CD4-positive, alpha-beta memory T cell (primary cell): ENCODE measurements at regions not wholly inside any gene's neighbourhood (a gene's known extent, or its start where the extent isn't known, plus 50 kb on each side); places are given as distances from the start of the nearest gene placed in this dataset.
A peak's percentile ranks its signal among the peaks of the same experiment; 100 is the strongest.
"Not testable (repeated sequence)": the region's sequence is repeated elsewhere in the genome, so short reads cannot be mapped to it uniquely, and the experiment has no call there.

Source experiments
- CTCF ChIA-PET: fragments of 350-600 bp; sonication (Branson Sonifier 250); formaldehyde crosslinking; loops from one replicate; lab custom pipeline; 2021; ENCODE audit warnings: inconsistent platforms; ENCODE audit not compliant: partially characterized antibody; lab: Charles Lee
- POLR2A ChIA-PET: fragments of 350-600 bp; sonication (Branson Sonifier 250); formaldehyde crosslinking; loops from one replicate; lab custom pipeline; 2021; ENCODE audit not compliant: partially characterized antibody; lab: Charles Lee
- DNase-seq, 5 donors: peaks; one replicate each; pipeline versions ENCODE4 v3.0.0 to v3.0.0-alpha.2; 2020 to 2022; ENCODE audit warnings: mixed read lengths in 1 of 5
- H3K27ac ChIP-seq: one replicate; pipeline ENCODE4 v1.7.0; 2013; ENCODE audit warnings: low read depth, low read length
- H3K27me3 ChIP-seq: 2 replicates; pipeline ENCODE4 v1.7.0; 2013; ENCODE audit warnings: mild to moderate bottlenecking, low read length, moderate library complexity; ENCODE audit not compliant: insufficient read depth
- H3K36me3 ChIP-seq: 2 replicates; pipeline ENCODE4 v1.7.0; 2013; ENCODE audit warnings: mild to moderate bottlenecking, low read length, moderate library complexity; ENCODE audit not compliant: insufficient read depth
- H3K4me1 ChIP-seq: 2 replicates; pipeline ENCODE4 v1.7.0; 2013; ENCODE audit warnings: mild to moderate bottlenecking, low read length, moderate library complexity; ENCODE audit not compliant: insufficient read depth
- H3K4me3 ChIP-seq, 2 donors: one replicate each; pipeline ENCODE4 v1.7.0; 2013; ENCODE audit warnings: low read length in 2 of 2, mild to moderate bottlenecking in 1 of 2
- H3K9me3 ChIP-seq, 2 donors: one replicate each; pipeline ENCODE4 v1.7.0; 2013; ENCODE audit warnings: low read length in 2 of 2, control low read depth in 1 of 2; ENCODE audit not compliant: control insufficient read depth in 1 of 2
- H3K27ac Mint-ChIP-seq, 7 donors: one replicate each; pipeline ENCODE4 v1.8.0; 2020 to 2021; ENCODE audit warnings: mixed read lengths in 7 of 7, mild to moderate bottlenecking in 6 of 7, inconsistent platforms in 3 of 7, moderate library complexity in 3 of 7
- H3K27me3 Mint-ChIP-seq, 2 donors: one replicate each; pipeline ENCODE4 v1.8.0; 2020 to 2021; ENCODE audit warnings: mixed read lengths in 2 of 2
- H3K36me3 Mint-ChIP-seq, 2 donors: one replicate each; pipeline ENCODE4 v1.8.0; 2020 to 2021; ENCODE audit warnings: mixed read lengths in 2 of 2, inconsistent platforms in 1 of 2, mild to moderate bottlenecking in 1 of 2
- H3K4me1 Mint-ChIP-seq, 4 donors: one replicate each; pipeline ENCODE4 v1.8.0; 2020 to 2021; ENCODE audit warnings: mixed read lengths in 4 of 4, mild to moderate bottlenecking in 1 of 4
- H3K4me3 Mint-ChIP-seq, 8 donors: one replicate each; pipeline ENCODE4 v1.8.0; 2020 to 2021; ENCODE audit warnings: mixed read lengths in 8 of 8, mild to moderate bottlenecking in 7 of 8, moderate library complexity in 6 of 8, inconsistent platforms in 3 of 8
- H3K9me3 Mint-ChIP-seq, 8 donors: one replicate each; pipeline ENCODE4 v1.8.0; 2020 to 2021; ENCODE audit warnings: mixed read lengths in 8 of 8, mild to moderate bottlenecking in 5 of 8, inconsistent platforms in 3 of 8, moderate library complexity in 1 of 8
- intact Hi-C: fragments of 100-400 bp; cut with micrococcal nuclease; formaldehyde crosslinking; loops from one replicate; pipeline ENCODE4 v1.15.1; 2023

DNA sequence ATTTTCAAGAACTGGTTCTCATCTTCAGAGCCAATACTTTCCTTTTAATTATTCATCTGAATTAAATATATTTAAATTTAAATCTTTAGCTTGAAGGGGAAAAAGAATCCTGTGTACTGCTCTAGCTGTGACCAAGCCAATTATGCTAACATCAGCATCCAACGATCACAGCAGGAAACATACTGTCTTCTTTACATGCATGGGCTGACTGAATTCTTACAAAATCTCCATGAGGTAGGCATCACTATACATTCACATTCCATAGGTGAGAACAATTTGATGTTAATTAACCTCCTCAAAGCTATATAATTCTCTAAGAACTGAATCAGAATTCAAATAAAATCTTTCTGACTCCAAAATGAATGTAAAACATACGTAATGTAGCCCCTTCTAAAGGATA, 118.8 kb upstream of the MAP2 start:
- Mint-ChIP-seq H3K27ac (no peak overlapping the region), H3K27me3 (no peaks in the 10 kb centered on the region), H3K4me1 (no peaks in the 10 kb centered on the region), H3K36me3 (no peaks in the 10 kb centered on the region), H3K4me3 (no peak overlapping the region), H3K9me3 (peaks cover 0 to 7% (median 4%) of the 10 kb centered on the region in 8 donors)
- no peaks in the 10 kb centered on the region for H3K4me1 ChIP-seq
- no peak for DNase-seq
- CTCF ChIA-PET: no interaction called here
- POLR2A ChIA-PET: no interaction called here
- H3K27ac ChIP-seq: no peak overlapping the region
- no peak overlapping the region for H3K4me3 ChIP-seq
- H3K27me3 ChIP-seq: no peaks in the 10 kb centered on the region
- no peaks in the 10 kb centered on the region for H3K36me3 ChIP-seq
- no peaks in the 10 kb centered on the region for H3K9me3 ChIP-seq
- intact Hi-C loops: no loop called here

DNA sequence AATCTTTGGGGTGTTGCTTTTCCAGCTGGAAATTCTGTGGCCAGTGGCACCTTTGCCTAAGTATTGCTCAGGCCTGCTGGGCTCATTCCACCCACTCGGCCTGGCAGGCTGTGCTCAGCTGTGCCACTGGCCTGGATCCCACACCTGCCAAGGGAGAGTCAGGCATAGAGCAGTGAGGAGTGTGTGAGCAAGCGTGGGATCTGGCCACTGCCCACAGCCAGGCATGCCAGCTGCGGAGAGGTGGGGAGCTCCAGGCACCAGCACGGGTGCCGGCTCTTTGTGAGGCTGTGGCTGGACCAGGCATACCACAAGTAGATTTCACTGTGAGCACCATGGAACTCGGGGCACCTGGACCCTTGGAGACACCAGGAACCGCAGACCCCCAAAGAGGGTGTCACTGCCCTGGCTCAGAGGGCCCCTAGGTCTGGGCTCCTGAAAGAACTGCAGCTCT, 118.1 kb upstream of the MAP2 start:
- Mint-ChIP-seq H3K27ac (no peak overlapping the region), H3K9me3 (peaks cover 0 to 7% (median 4%) of the 10 kb centered on the region in 8 donors), H3K36me3 (no peaks in the 10 kb centered on the region), H3K4me3 (no peak overlapping the region), H3K27me3 (no peaks in the 10 kb centered on the region), H3K4me1 (no peaks in the 10 kb centered on the region)
- DNase-seq: no peak
- H3K9me3 ChIP-seq: no peaks in the 10 kb centered on the region
- no peaks in the 10 kb centered on the region for H3K27me3 ChIP-seq
- ChIA-PET POLR2A (no interaction called here), CTCF (no interaction called here)
- no peaks in the 10 kb centered on the region for H3K4me1 ChIP-seq
- intact Hi-C loops: no loop called here
- no peak overlapping the region for H3K27ac ChIP-seq
- H3K4me3 ChIP-seq: no peak overlapping the region
- H3K36me3 ChIP-seq: no peaks in the 10 kb centered on the region

DNA sequence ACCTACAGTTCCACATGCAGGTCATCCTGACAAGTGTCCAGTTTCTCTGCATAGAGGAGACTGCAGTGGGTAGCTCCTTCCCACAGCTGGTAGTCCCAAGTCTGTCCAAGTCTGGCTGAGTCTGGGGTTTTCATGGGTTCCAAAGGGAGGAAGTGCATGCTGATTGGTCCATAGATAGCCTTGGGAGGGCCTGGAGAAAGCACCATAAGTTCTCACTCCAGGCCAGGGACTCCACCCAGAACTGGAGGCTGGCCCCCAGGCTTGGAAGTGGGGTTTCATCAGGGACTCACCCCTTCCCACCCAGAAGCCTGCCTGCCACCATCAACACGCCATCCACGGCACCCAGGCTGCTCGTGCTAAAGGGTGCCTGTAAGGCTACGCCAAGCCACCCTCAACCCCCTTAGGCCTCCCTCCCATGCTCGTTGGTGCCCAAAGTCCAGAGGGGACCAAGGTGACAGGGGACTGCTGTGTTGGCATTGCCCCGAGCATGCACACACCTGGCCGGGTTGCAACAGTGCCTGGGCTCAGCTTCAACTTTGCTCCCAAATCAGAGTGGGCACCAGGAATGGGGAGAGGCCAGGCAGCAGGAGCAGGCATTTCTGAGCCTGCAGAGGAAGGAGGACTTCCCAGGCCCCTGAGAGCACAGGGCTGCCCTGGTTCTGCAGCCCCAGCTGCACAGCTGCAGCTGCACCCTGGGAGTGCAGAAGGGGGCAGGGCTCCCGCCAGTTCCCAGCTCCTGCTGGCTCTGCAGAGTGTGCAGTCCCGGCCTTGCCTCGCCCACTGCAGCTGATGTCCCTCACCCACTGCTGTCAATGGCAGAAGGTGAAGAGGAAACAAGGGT, 116.5 kb upstream of the MAP2 start:
- Histone ChIP-seq H3K36me3 (no peaks in the 10 kb centered on the region), H3K27me3 (no peaks in the 10 kb centered on the region), H3K4me1 (no peaks in the 10 kb centered on the region), H3K27ac (no peak overlapping the region), H3K9me3 (no peaks in the 10 kb centered on the region), H3K4me3 (no peak overlapping the region)
- Mint-ChIP-seq H3K4me3 (peak overlapping the region in 1 of 8 donors; percentile 3), H3K9me3 (peaks cover 0 to 7% (median 3%) of the 10 kb centered on the region in 8 donors), H3K4me1 (no peaks in the 10 kb centered on the region), H3K36me3 (no peaks in the 10 kb centered on the region), H3K27ac (no peak overlapping the region), H3K27me3 (no peaks in the 10 kb centered on the region)
- intact Hi-C loops: no loop called here
- ChIA-PET CTCF (no interaction called here), POLR2A (no interaction called here)
- DNase-seq: no peak

DNA sequence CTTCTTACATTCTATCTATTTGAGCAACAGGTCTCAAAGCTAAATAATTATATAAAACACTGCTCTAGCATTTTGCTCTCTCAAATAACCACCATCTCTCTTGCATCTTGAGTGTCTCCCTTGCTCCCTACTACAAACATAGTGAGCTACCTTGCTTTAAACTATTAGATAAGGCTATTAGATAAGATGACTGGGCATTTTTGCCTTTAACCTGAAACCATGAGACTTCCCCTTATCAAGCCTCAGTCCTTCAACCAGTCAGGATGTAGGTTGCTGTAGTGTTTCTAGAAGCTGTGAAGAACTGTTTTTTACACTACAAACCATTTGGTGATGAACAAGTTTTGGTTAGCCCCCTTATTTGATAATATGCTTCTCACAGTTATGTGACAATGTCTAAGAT, 115.4 kb upstream of the MAP2 start:
- H3K4me1 ChIP-seq: no peaks in the 10 kb centered on the region
- CTCF ChIA-PET: no interaction called here
- H3K9me3 ChIP-seq: no peaks in the 10 kb centered on the region
- no peak overlapping the region for H3K4me3 Mint-ChIP-seq
- no peak overlapping the region for H3K4me3 ChIP-seq
- POLR2A ChIA-PET: no interaction called here
- H3K27ac ChIP-seq: no peak overlapping the region
- H3K27ac Mint-ChIP-seq: peak overlapping the region in 1 of 7 donors; percentile 19
- H3K27me3 ChIP-seq: no peaks in the 10 kb centered on the region
- no peak for DNase-seq
- H3K4me1 Mint-ChIP-seq: no peaks in the 10 kb centered on the region
- peaks cover 0 to 7% (median 2%) of the 10 kb centered on the region in 8 donors for H3K9me3 Mint-ChIP-seq
- no peaks in the 10 kb centered on the region for H3K36me3 ChIP-seq
- intact Hi-C loops: no loop called here
- no peaks in the 10 kb centered on the region for H3K27me3 Mint-ChIP-seq
- H3K36me3 Mint-ChIP-seq: no peaks in the 10 kb centered on the region

DNA sequence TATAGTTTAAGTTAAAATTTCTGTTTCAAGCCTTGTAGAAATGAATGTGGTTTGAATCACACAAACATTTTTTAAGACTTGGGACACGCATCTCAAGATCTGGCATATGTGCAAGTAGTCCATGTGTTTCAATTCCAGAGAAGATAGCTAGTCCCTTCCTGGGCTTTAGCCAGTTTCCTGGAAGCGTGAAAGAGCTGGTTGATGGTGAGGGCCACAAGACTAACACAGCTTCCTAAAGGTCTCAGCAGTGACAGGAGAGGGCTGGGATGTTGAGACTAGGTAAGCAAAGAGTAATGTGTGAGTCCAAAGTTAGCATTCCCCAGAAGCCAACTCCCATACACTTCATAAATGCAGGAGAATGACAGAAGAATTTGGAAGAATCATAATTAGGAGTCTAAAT, 111.9 kb upstream of the MAP2 start:
- Mint-ChIP-seq H3K4me1 (no peaks in the 10 kb centered on the region), H3K27me3 (no peaks in the 10 kb centered on the region), H3K9me3 (peaks cover 0 to 5% (median 0%) of the 10 kb centered on the region in 8 donors), H3K4me3 (no peak overlapping the region), H3K36me3 (no peaks in the 10 kb centered on the region), H3K27ac (no peak overlapping the region)
- no peaks in the 10 kb centered on the region for H3K36me3 ChIP-seq
- H3K9me3 ChIP-seq: no peaks in the 10 kb centered on the region
- no peak overlapping the region for H3K27ac ChIP-seq
- H3K4me3 ChIP-seq: no peak overlapping the region
- ChIA-PET CTCF (no interaction called here), POLR2A (no interaction called here)
- no peak for DNase-seq
- no peaks in the 10 kb centered on the region for H3K27me3 ChIP-seq
- intact Hi-C loops: no loop called here
- no peaks in the 10 kb centered on the region for H3K4me1 ChIP-seq

DNA sequence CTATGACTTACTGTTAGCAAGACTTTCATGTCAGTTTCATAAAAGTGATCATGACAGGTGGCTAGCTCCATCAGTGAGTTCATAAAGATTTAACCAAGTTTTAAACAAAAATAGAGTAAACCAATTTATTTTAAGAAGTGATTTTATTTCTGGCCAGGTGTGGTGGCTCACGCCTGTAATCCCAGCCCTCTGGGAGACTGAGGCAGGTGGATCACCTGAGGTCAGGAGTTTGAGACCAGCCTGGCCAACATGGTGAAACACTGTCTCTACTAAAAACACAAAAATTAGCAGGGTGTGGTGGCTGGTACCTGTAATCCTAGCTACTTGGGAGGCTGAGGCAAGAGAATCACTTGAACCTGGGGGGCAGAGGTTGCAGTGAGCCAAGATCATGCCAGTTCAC, 111.4 kb upstream of the MAP2 start:
- H3K4me3 Mint-ChIP-seq: peak overlapping the region in 1 of 8 donors; percentile 10
- POLR2A ChIA-PET, H3K27me3 ChIP-seq, H3K9me3 ChIP-seq, H3K27me3 Mint-ChIP-seq, intact Hi-C loops, H3K36me3 ChIP-seq, H3K4me1 Mint-ChIP-seq, DNase-seq, H3K9me3 Mint-ChIP-seq, CTCF ChIA-PET, H3K27ac Mint-ChIP-seq, H3K27ac ChIP-seq, H3K4me3 ChIP-seq, H3K36me3 Mint-ChIP-seq, H3K4me1 ChIP-seq: not testable (repeated sequence)

DNA sequence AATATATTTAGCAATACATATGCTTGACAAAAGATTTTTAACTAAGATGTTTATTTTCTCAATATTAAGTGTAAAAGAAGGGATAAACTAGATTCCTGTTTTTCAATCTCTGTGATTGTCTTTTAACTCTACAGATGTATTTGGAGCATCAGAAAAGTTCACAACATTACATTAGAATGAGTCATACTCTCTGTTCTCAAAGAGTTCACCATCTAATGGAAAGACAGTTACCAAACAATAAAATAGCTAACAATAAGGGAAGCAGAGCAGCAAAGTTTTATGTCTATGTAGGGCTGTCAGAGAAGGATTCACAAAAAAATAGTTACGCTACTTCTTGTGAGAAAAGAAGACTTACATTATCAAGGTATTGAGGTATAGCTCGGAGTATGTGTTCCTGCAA, 109.2 kb upstream of the MAP2 start:
- Mint-ChIP-seq H3K27ac (no peak overlapping the region), H3K4me3 (no peak overlapping the region), H3K27me3 (no peaks in the 10 kb centered on the region), H3K36me3 (no peaks in the 10 kb centered on the region), H3K9me3 (peaks cover 0 to 3% (median 0%) of the 10 kb centered on the region in 8 donors), H3K4me1 (no peaks in the 10 kb centered on the region)
- Histone ChIP-seq H3K4me3 (no peak overlapping the region), H3K36me3 (no peaks in the 10 kb centered on the region), H3K9me3 (no peaks in the 10 kb centered on the region), H3K27ac (no peak overlapping the region), H3K27me3 (no peaks in the 10 kb centered on the region), H3K4me1 (no peaks in the 10 kb centered on the region)
- ChIA-PET CTCF (no interaction called here), POLR2A (no interaction called here)
- no peak for DNase-seq
- intact Hi-C loops: no loop called here
